Adrenal gland (tissue), 9 donors: ENCODE measurements at regions not wholly inside any gene's neighbourhood (a gene's known extent, or its start where the extent isn't known, plus 50 kb on each side); places are given as distances from the start of the nearest gene placed in this dataset.

Source experiments
- DNase-seq, 7 donors: peaks; one replicate each; pipeline ENCODE4 v3.0.0-alpha.2; 2019 to 2020
- H3K27ac ChIP-seq, 5 donors: fragments of 200-600 bp; sonication (generic) in 4 of 5; 1 replicate in 3 of 5; 2 replicates in 2 of 5; pipeline versions ENCODE4 v1.5.1 to v1.8.0; 2016 to 2020; ENCODE audit warnings: mild to moderate bottlenecking in 1 of 5
- H3K27me3 ChIP-seq: fragments of 200-600 bp; 2 replicates; pipeline ENCODE4 v1.8.0; 2021
- H3K36me3 ChIP-seq, 2 donors: fragments of 200-600 bp; replicated peaks in 1 of 2; 1 replicate in 1 of 2; 2 replicates in 1 of 2; pipeline versions ENCODE4 v1.5.1 to v1.8.0; 2018 to 2022
- H3K4me1 ChIP-seq, 2 donors: fragments of 200-600 bp; replicated peaks in 1 of 2; 1 replicate in 1 of 2; 2 replicates in 1 of 2; pipeline versions ENCODE4 v1.5.1 to v1.8.0; 2018 to 2021
- H3K4me3 ChIP-seq, 4 donors: fragments of 200-600 bp; sonication (generic) in 3 of 4; one replicate each; pipeline ENCODE4 v1.5.1; 2016 to 2018
- H3K9me3 ChIP-seq, 3 donors: fragments of 200-600 bp; sonication (generic) in 1 of 3; replicated peaks in 1 of 3; 1 replicate in 2 of 3; 2 replicates in 1 of 3; pipeline versions ENCODE4 v1.5.1 to v1.8.0; 2016 to 2021
- POLR2A ChIP-seq, 2 donors: fragments of 450-650 bp; IDR thresholded peaks; one replicate each; pipeline ENCODE4 v1.6.1; 2017; ENCODE audit warnings: antibody characterized with exemption in 2 of 2, mild to moderate bottlenecking in 2 of 2, moderate library complexity in 1 of 2
- WGBS, 4 donors: extraction: QIAGEN DNeasy Blood & Tissue Kit in 2 of 4; methylation state at CpG; one replicate each; pipeline versions ENCODE4 v1.1.5 to v1.1.7; 2013 to 2017; 5-methylcytosine and 5-hydroxymethylcytosine counted together
- intact Hi-C, 2 donors: fragments of 100-400 bp; cut with DNase I; formaldehyde crosslinking; loops; one replicate each; pipeline versions ENCODE4 v1.14.1 to v1.15.0; 2022 to 2023
- TF ChIP-seq, protein P1 (sequence below), 6 experiments: fragments of 450-650 bp in 4 of 6; fragments of 200-600 bp in 2 of 6; sonication (generic) in 1 of 6; IDR thresholded peaks; 1 replicate in 5 of 6; 2 replicates in 1 of 6; pipeline versions ENCODE4 v1.5.1 to v1.8.0; 2016 to 2021; ENCODE audit warnings: antibody characterized with exemption in 6 of 6, mild to moderate bottlenecking in 2 of 6, moderate library complexity in 1 of 6
- donor health status: healthy with polysubstance abuse.
- donor health status: Bipolar disorder and iron deficiency.
- donor health status: DM: yes; HTN: yes; CAD: no.
- donor health status: DM: no; HTN: no; CAD: no.
- donor health status: DM: no; HTN: no; CAD: no.

DNA sequence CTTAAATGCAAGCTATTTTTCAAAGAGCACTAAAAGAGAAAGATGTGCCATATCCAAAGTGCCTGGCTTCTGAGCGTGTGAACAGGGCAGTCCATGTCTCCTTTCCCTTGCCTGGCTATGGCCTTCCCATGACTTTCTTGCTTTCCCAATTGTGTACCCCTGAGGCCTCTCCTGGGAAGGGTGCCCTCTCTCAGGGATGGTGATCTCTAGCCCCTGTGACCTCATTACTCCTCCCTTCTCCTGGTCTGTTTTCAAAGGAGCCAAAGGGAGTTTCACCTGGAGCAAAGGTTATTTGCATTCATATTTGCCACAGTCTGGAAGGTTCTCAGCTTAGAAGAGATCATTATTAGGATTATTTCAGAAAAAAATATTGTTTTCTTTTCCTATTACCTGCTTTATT is 429.4 kb upstream of the TMTC1 start:
- H3K9me3 ChIP-seq, result no peaks in the 10 kb centered on the region
- no peaks in the 10 kb centered on the region for H3K4me1 ChIP-seq
- intact Hi-C loops, result no loop called here
- no peak for DNase-seq
- H3K27ac ChIP-seq, result no peak overlapping the region
- H3K27me3 ChIP-seq, result no peaks in the 10 kb centered on the region
- 45 to 54% (median 49%) methylated on average over 1 of the region's 1 CpG for WGBS, 4 donors
- no peaks in the 10 kb centered on the region for H3K36me3 ChIP-seq
- TF ChIP-seq, protein P1, sequence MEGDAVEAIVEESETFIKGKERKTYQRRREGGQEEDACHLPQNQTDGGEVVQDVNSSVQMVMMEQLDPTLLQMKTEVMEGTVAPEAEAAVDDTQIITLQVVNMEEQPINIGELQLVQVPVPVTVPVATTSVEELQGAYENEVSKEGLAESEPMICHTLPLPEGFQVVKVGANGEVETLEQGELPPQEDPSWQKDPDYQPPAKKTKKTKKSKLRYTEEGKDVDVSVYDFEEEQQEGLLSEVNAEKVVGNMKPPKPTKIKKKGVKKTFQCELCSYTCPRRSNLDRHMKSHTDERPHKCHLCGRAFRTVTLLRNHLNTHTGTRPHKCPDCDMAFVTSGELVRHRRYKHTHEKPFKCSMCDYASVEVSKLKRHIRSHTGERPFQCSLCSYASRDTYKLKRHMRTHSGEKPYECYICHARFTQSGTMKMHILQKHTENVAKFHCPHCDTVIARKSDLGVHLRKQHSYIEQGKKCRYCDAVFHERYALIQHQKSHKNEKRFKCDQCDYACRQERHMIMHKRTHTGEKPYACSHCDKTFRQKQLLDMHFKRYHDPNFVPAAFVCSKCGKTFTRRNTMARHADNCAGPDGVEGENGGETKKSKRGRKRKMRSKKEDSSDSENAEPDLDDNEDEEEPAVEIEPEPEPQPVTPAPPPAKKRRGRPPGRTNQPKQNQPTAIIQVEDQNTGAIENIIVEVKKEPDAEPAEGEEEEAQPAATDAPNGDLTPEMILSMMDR (IDR thresholded peaks at IDR 0.05), result no peak
- no peak for TF ChIP-seq POLR2A (IDR thresholded peaks at IDR 0.05)
- no peak overlapping the region for H3K4me3 ChIP-seq

GRCh38 chr12:30211743-30212142 is 428.0 kb upstream of the TMTC1 start:
- H3K4me3 ChIP-seq, result no peak overlapping the region
- no peak overlapping the region for H3K27ac ChIP-seq
- DNase-seq, result no peak
- H3K9me3 ChIP-seq, result no peaks in the 10 kb centered on the region
- no peaks in the 10 kb centered on the region for H3K27me3 ChIP-seq
- H3K4me1 ChIP-seq, result no peaks in the 10 kb centered on the region
- H3K36me3 ChIP-seq, result no peaks in the 10 kb centered on the region
- intact Hi-C loops, result no loop called here
- TF ChIP-seq POLR2A (IDR thresholded peaks at IDR 0.05), result no peak
- WGBS, 4 donors, result 72 to 77% (median 73%) methylated on average over 3 of the region's 3 CpGs

DNA sequence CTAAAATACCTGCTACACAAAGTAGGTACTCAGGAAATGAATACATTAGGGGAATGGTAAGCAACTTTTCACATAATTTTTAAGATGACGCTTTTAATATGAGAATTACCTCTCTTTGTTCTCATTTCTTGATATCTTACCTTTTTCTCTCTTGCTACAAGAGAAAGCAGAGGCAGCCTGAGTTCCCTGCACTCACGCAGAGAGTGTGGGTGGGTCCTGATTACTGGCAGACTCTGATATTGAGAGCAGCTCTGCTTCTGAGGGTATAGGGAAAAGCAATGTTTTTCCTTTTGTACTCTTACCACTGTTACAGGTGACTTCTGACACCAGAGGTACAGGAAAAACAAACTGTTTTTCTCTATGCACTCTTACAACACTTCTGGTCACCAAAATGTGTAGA is 420.2 kb upstream of the TMTC1 start:
- H3K4me1 ChIP-seq, result no peaks in the 10 kb centered on the region
- intact Hi-C loops, result no loop called here
- no peak overlapping the region for H3K27ac ChIP-seq
- H3K4me3 ChIP-seq, result no peak overlapping the region
- WGBS, 4 donors, result 78 to 83% (median 81%) methylated on average over 2 of the region's 2 CpGs
- no peaks in the 10 kb centered on the region for H3K36me3 ChIP-seq
- TF ChIP-seq, protein P1 (IDR thresholded peaks at IDR 0.05), result no peak
- TF ChIP-seq POLR2A (IDR thresholded peaks at IDR 0.05), result no peak
- no peaks in the 10 kb centered on the region for H3K27me3 ChIP-seq
- no peak for DNase-seq
- no peaks in the 10 kb centered on the region for H3K9me3 ChIP-seq

DNA sequence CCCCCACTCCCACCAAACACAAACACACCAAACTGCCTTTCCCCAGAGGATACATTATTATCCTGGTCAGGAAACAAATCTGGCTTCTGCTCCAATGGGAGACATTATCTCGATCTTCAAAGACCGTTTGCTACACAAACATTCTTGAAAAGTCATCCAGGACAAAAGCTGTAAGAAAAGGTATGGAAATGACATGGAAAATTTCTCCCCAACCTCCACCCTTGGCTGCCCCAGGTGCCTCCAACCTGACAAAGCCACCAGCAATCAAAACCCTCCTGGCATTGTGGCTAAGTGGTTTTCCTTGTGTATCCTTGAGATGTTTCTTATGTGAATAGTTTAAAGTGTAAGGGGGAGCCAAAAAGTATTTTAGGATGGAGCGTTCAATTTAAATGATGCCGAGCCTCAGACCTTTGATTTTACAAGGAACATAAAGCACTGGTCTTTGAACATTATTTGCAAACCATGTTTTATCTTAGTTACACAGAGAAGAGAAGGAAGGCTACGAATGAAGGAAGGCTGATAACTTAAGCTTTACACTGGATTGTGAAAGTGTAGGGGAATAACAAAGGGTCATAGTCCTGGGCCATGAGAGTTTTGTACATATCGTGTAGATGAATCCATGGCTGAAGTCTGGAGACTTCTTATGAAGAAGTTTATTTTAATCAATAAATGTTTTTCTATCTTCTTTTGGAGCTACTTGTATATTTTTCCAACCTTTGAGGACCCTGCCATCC is 418.9 kb upstream of the TMTC1 start:
- TF ChIP-seq POLR2A (IDR thresholded peaks at IDR 0.05), result no peak
- TF ChIP-seq, protein P1 (IDR thresholded peaks at IDR 0.05), result no peak
- intact Hi-C loops, result no loop called here
- WGBS, 4 donors, result 72 to 80% (median 80%) methylated on average over 6 of the region's 6 CpGs
- Histone ChIP-seq H3K27ac (no peak overlapping the region), H3K4me1 (no peaks in the 10 kb centered on the region), H3K36me3 (no peaks in the 10 kb centered on the region), H3K9me3 (no peaks in the 10 kb centered on the region), H3K27me3 (no peaks in the 10 kb centered on the region), H3K4me3 (no peak overlapping the region)
- no peak for DNase-seq
